Activated CD8-positive, alpha-beta T cell treated with anti-CD3 and anti-CD28 coated beads, Interleukin-2, amount 10 ng/mL, durations not matched to agents 7 days and 5 days (primary cell): ENCODE measurements at regions not wholly inside any gene's neighbourhood (a gene's known extent, or its start where the extent isn't known, plus 50 kb on each side); places are given as distances from the start of the nearest gene placed in this dataset.

Source experiments
- ATAC-seq: fragments of 150-1000 bp; cut with Tn5 transposase; one replicate; pipeline ENCODE4 v1.10.0; 2021; ENCODE audit warnings: moderate library complexity
- CTCF ChIA-PET: fragments of 350-600 bp; sonication (Branson Sonifier 250); formaldehyde crosslinking; loops from one replicate; lab custom pipeline; 2021; ENCODE audit warnings: antibody characterized with exemption; lab: Charles Lee
- POLR2A ChIA-PET: fragments of 350-600 bp; sonication (Branson Sonifier 250); formaldehyde crosslinking; loops from one replicate; lab custom pipeline; 2021; ENCODE audit warnings: antibody characterized with exemption; lab: Charles Lee
- DNase-seq: peaks from one replicate; pipeline ENCODE4 v3.0.0-alpha.2; 2020
- H3K27ac Mint-ChIP-seq: one replicate; pipeline ENCODE4 v1.8.0; 2021; ENCODE audit warnings: mild to moderate bottlenecking, mixed read lengths
- H3K27me3 Mint-ChIP-seq: one replicate; pipeline ENCODE4 v1.8.0; 2021; ENCODE audit warnings: low read depth, mixed read lengths
- H3K36me3 Mint-ChIP-seq: one replicate; pipeline ENCODE4 v1.8.0; 2021; ENCODE audit warnings: low read depth, mixed read lengths
- H3K4me1 Mint-ChIP-seq: one replicate; pipeline ENCODE4 v1.8.0; 2021; ENCODE audit warnings: low read depth, mixed read lengths
- H3K4me3 Mint-ChIP-seq: one replicate; pipeline ENCODE4 v1.8.0; 2021; ENCODE audit warnings: mild to moderate bottlenecking, mixed read lengths
- H3K9me3 Mint-ChIP-seq: one replicate; pipeline ENCODE4 v1.8.0; 2022; ENCODE audit warnings: mixed read lengths; ENCODE audit not compliant: insufficient read depth

DNA sequence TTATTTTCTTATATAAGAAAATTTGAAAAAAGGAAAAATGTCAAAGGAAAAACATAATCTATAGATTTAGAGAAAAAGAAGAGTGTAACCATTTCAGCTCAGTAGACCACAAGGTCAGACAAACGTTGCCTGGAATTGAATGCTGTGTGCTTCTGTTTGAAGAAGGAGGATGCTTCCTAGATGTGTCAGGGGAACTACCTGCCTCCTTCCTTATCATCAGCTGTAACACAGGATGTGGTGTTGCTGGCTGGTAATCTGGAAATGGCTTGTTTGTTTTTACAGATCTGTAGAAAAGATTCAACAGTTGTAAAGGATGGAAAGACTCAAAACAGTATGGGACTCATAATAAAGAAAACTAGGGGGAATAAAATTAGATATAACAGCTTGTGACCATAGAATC lies 160.7 kb upstream of the MEF2C start:
- POLR2A ChIA-PET, result no interaction called here
- Mint-ChIP-seq H3K36me3 (no peaks in the 10 kb centered on the region), H3K27ac (no peak overlapping the region), H3K27me3 (no peaks in the 10 kb centered on the region), H3K4me3 (no peak overlapping the region), H3K4me1 (peaks cover 5% of the 10 kb centered on the region), H3K9me3 (no peaks in the 10 kb centered on the region)
- ATAC-seq (no peak), DNase-seq (no peak)
- CTCF ChIA-PET, result interaction anchor here (0.7 kb wide), 1 partner anchor 26 kb away, joined by 4 read pairs; no protein-coding TSS in a partner anchor

DNA sequence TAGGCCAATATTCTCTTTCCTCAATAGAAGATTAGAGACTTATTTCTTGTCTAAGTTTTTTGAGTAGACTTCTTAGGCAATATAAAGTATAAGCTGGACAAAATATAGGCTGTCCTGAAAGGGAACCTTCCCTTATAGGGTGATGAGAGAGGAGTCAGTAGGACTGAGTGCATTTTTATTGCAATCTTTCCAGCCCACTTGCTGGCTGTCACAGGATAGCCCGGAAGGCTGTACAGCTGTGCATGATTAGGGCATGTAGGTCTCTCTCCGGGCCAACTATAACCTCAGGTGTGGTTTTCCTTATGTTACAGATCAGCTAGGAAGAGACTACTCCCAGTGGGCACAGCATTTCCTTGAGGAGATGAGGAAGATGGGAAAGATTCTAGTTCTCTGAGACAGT lies 159.8 kb upstream of the MEF2C start:
- CTCF ChIA-PET, result no interaction called here
- H3K36me3 Mint-ChIP-seq, result no peaks in the 10 kb centered on the region

GRCh38 chr5:89041976-89042375 lies 159.0 kb upstream of the MEF2C start:
- no peak overlapping the region for H3K27ac Mint-ChIP-seq
- POLR2A ChIA-PET, result no interaction called here
- DNase-seq (no peak), ATAC-seq (no peak)
- CTCF ChIA-PET, result no interaction called here
- no peaks in the 10 kb centered on the region for H3K36me3 Mint-ChIP-seq
- no peaks in the 10 kb centered on the region for H3K9me3 Mint-ChIP-seq
- H3K4me3 Mint-ChIP-seq, result no peak overlapping the region
- H3K27me3 Mint-ChIP-seq, result no peaks in the 10 kb centered on the region
- peaks cover 5% of the 10 kb centered on the region for H3K4me1 Mint-ChIP-seq

More for the DNA sequence above, 159.8 kb upstream of the MEF2C start:
- Mint-ChIP-seq H3K4me1 (peaks cover 5% of the 10 kb centered on the region), H3K27ac (no peak overlapping the region), H3K27me3 (no peaks in the 10 kb centered on the region), H3K9me3 (no peaks in the 10 kb centered on the region), H3K4me3 (no peak overlapping the region)
- ATAC-seq (no peak), DNase-seq (no peak)
- POLR2A ChIA-PET, result no interaction called here

- Mint-ChIP-seq H3K36me3 (no peaks in the 10 kb centered on the region), H3K27ac (no peak overlapping the region), H3K27me3 (no peaks in the 10 kb centered on the region), H3K4me1 (peaks cover 5% of the 10 kb centered on the region), H3K9me3 (no peaks in the 10 kb centered on the region), H3K4me3 (no peak overlapping the region)
- no peak for DNase-seq
- ATAC-seq, result no peak
- POLR2A ChIA-PET, result no interaction called here
- CTCF ChIA-PET, result no interaction called here
Observed at GRCh38 chr5:89041249-89041779, 158.3 kb upstream of the MEF2C start.

DNA sequence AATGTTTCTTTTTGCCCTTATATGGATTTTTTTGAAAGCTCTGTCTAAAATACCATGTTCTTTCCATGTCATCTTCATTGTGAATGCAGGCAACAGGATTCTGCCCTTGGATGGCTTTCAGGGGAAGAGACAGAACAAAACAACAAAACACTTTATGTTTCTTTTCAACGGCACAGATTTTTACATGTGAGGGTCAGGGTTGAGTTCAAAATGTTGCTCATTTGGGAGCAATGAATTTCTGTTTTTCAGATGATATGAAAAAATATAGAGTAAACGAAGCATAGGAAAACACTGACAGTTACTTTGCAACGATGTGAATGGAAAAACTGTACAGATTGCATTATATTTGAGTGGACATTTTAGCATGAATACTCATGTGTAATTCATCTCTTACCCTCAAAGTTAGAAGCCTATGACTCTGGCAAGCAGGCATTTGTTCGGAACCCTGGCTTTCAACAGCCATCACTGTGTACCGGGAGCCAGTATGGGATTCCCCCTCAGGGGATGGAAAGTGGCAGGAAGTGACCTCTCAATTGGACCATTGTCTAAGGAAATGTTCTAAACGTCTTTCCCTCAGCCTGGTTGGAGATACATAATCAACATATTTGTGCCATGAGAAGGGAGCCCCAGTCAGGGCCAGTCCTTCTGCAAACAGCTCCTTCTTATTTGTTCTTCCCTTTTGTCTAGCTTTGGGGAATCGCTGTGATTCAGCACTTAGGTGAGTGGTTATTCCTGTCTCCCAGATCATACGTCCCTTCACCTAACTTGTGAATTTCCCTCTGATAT lies 153.9 kb upstream of the MEF2C start:
- no peak for DNase-seq
- Mint-ChIP-seq H3K36me3 (no peaks in the 10 kb centered on the region), H3K4me3 (no peak overlapping the region), H3K9me3 (no peaks in the 10 kb centered on the region), H3K27ac (no peak overlapping the region), H3K27me3 (no peaks in the 10 kb centered on the region), H3K4me1 (no peaks in the 10 kb centered on the region)
- no peak for ATAC-seq
- POLR2A ChIA-PET, result no interaction called here
- CTCF ChIA-PET, result no interaction called here

GRCh38 chr5:89036166-89036565 lies 153.2 kb upstream of the MEF2C start:
- Mint-ChIP-seq H3K4me1 (no peaks in the 10 kb centered on the region), H3K36me3 (no peaks in the 10 kb centered on the region), H3K27ac (no peak overlapping the region), H3K9me3 (no peaks in the 10 kb centered on the region), H3K27me3 (no peaks in the 10 kb centered on the region), H3K4me3 (no peak overlapping the region)
- CTCF ChIA-PET, result no interaction called here
- POLR2A ChIA-PET, result no interaction called here
- no peak for DNase-seq
- ATAC-seq, result no peak

- DNase-seq (no peak), ATAC-seq (no peak)
- no peaks in the 10 kb centered on the region for H3K4me1 Mint-ChIP-seq
- CTCF ChIA-PET, result no interaction called here
- H3K9me3 Mint-ChIP-seq, result no peaks in the 10 kb centered on the region
- H3K36me3 Mint-ChIP-seq, result no peaks in the 10 kb centered on the region
- no peak overlapping the region for H3K27ac Mint-ChIP-seq
- no peaks in the 10 kb centered on the region for H3K27me3 Mint-ChIP-seq
- no peak overlapping the region for H3K4me3 Mint-ChIP-seq
- POLR2A ChIA-PET, result no interaction called here
Observed at GRCh38 chr5:89034588-89034987, 151.6 kb upstream of the MEF2C start.

GRCh38 chr5:89030798-89031197 lies 147.8 kb upstream of the MEF2C start:
- no peaks in the 10 kb centered on the region for H3K9me3 Mint-ChIP-seq
- ATAC-seq (no peak), DNase-seq (no peak)
- ChIA-PET POLR2A (no interaction called here), CTCF (no interaction called here)
- no peaks in the 10 kb centered on the region for H3K27me3 Mint-ChIP-seq
- no peaks in the 10 kb centered on the region for H3K36me3 Mint-ChIP-seq
- no peak overlapping the region for H3K4me3 Mint-ChIP-seq
- H3K27ac Mint-ChIP-seq, result no peak overlapping the region
- no peaks in the 10 kb centered on the region for H3K4me1 Mint-ChIP-seq

DNA sequence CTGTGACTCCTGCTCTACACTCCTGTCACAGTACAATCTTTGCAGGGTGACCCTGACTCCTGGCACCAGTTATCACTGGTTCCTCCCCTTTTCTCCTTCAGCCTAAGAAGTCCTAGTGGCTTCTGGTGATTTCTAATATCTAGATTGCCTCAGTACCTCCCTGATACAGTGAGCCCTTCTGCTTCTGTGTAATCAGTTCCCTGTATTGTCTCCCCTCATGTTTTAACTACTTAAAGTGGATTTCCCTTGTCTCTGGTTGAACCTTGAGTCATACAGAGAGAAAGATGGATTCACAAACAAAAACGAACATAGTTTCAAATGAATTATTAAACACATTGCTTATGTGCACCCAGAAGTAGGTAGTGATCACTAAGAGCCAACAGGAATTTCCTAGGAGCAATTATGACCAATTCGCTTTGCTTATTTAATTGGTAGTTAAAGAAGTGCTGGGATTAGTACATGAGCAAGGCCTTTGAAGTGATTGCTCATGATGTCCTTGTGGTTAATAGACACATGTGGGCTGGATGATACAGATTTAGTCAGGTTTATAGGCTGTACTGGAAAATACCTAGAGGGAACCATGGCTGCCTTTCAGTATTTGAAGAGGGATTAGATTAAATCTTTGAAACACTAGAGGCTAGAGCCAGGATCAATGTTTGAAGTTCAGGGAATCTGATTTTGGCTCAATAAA lies 145.8 kb upstream of the MEF2C start:
- H3K4me3 Mint-ChIP-seq, result no peak overlapping the region
- DNase-seq (no peak), ATAC-seq (no peak)
- POLR2A ChIA-PET, result no interaction called here
- CTCF ChIA-PET, result no interaction called here
- no peak overlapping the region for H3K27ac Mint-ChIP-seq
- H3K27me3 Mint-ChIP-seq, result no peaks in the 10 kb centered on the region
- H3K9me3 Mint-ChIP-seq, result no peaks in the 10 kb centered on the region
- no peaks in the 10 kb centered on the region for H3K36me3 Mint-ChIP-seq
- H3K4me1 Mint-ChIP-seq, result no peaks in the 10 kb centered on the region

DNA sequence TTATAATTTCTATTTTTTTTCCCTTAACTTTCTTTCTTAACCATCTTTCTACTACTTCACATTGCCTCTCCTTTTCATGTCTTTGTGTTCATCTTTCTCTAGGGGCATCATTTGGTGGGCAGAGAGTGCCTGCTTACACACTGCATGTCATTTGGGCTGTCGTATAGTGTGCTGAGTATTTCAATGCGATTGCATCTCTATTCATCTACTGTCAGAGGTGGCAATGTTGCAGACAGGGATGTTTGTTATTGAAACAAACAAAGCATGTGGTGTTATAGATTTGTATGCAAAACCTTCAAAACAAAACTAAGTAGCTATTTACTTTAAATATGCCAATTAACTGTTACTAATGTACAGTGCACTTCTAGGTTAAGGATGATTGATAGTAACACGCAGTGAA lies 141.1 kb upstream of the MEF2C start:
- Mint-ChIP-seq H3K4me1 (no peaks in the 10 kb centered on the region), H3K4me3 (no peak overlapping the region), H3K27me3 (no peaks in the 10 kb centered on the region), H3K36me3 (no peaks in the 10 kb centered on the region), H3K9me3 (no peaks in the 10 kb centered on the region), H3K27ac (no peak overlapping the region)
- ChIA-PET POLR2A (no interaction called here), CTCF (no interaction called here)
- ATAC-seq, result no peak
- no peak for DNase-seq

DNA sequence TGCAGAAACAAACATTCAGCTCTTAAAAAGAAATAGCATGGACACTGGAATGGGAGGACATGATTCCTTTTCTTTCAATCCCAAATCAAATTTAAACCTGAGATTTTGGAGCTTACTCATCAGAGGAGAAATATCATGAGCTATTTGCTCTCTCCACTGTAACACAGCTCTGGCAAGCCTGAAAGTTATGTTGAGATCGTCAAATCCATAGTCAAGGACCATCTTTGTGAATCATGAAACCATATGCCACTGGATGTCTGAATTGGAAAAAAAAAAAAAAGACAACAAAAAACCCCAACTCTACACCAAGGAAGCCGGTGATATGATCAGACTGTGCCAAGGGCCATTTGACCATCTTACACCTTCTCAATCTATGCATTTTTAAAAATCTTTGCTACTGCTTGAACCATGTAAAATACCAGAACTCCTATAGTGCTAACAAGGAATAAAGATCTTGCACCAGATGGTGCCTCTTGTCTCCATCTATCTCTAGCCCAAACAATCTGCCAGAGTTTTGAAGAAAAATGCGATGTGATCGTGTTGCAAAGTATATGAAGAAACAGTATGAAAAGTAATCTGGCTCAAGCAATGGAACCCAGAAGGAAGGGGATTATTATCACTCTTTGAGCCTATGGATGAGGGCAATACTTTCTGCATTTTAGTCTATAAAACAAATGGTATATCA lies 138.1 kb upstream of the MEF2C start:
- Mint-ChIP-seq H3K9me3 (no peaks in the 10 kb centered on the region), H3K36me3 (no peaks in the 10 kb centered on the region), H3K27me3 (no peaks in the 10 kb centered on the region), H3K27ac (no peak overlapping the region), H3K4me1 (no peaks in the 10 kb centered on the region), H3K4me3 (no peak overlapping the region)
- CTCF ChIA-PET, result interaction anchor here (1.3 kb wide), 1 partner anchor 11 kb away, joined by 3 read pairs; no protein-coding TSS in a partner anchor
- POLR2A ChIA-PET, result no interaction called here
- DNase-seq (no peak), ATAC-seq (no peak)
